Activated CD4-positive, alpha-beta T cell treated with anti-CD3 and anti-CD28 coated beads, Interleukin-2, amount 10 ng/mL, durations not matched to agents 24 days and 14 days (primary cell): ENCODE measurements at regions not wholly inside any gene's neighbourhood (a gene's known extent, or its start where the extent isn't known, plus 50 kb on each side); places are given as distances from the start of the nearest gene placed in this dataset.

Experiments
- DNase-seq: peaks from one replicate; pipeline ENCODE4 v3.0.0; 2022
- H3K27ac Mint-ChIP-seq: one replicate; pipeline ENCODE4 v1.8.0; 2022; ENCODE audit warnings: mild to moderate bottlenecking, mixed read lengths
- H3K27me3 Mint-ChIP-seq: one replicate; pipeline ENCODE4 v1.8.0; 2022; ENCODE audit warnings: mixed read lengths
- H3K36me3 Mint-ChIP-seq: one replicate; pipeline ENCODE4 v1.8.0; 2022; ENCODE audit warnings: low read depth, mild to moderate bottlenecking, mixed read lengths
- H3K4me1 Mint-ChIP-seq: one replicate; pipeline ENCODE4 v1.8.0; 2021; ENCODE audit warnings: mixed read lengths
- H3K4me3 Mint-ChIP-seq: one replicate; pipeline ENCODE4 v1.8.0; 2022; ENCODE audit warnings: mild to moderate bottlenecking, moderate library complexity, mixed read lengths
- H3K9me3 Mint-ChIP-seq: one replicate; pipeline ENCODE4 v1.8.0; 2021; ENCODE audit warnings: mixed read lengths
- intact Hi-C: fragments of 100-400 bp; cut with micrococcal nuclease; formaldehyde crosslinking; loops from one replicate; pipeline ENCODE4 v1.15.1; 2023

DNA sequence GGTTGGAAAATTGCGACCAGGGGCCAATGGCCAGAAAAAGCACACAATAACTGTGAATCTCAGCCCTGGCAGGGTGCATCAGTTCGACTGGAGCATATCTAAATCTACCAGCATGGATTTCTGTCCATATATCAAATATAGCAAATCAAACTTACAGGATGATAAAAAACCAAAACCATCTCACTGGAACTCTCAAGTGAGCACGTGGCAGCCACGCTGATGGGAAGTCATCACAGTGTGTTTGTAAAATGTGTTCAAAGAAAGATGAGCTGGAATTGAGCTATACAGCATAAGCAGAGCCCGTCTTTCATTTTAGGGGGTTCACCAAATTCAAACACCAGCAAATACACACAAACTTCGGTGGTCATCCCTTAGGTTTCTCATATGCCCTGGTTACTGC, 610.1 kb downstream of the AJAP1 start:
- peaks cover 6% of the 10 kb centered on the region for H3K9me3 Mint-ChIP-seq
- no peak for DNase-seq
- H3K27ac Mint-ChIP-seq, result no peak overlapping the region
- intact Hi-C loops, result no loop called here
- H3K27me3 Mint-ChIP-seq, result no peaks in the 10 kb centered on the region
- no peaks in the 10 kb centered on the region for H3K4me1 Mint-ChIP-seq
- no peaks in the 10 kb centered on the region for H3K36me3 Mint-ChIP-seq
- H3K4me3 Mint-ChIP-seq, result no peak overlapping the region

DNA sequence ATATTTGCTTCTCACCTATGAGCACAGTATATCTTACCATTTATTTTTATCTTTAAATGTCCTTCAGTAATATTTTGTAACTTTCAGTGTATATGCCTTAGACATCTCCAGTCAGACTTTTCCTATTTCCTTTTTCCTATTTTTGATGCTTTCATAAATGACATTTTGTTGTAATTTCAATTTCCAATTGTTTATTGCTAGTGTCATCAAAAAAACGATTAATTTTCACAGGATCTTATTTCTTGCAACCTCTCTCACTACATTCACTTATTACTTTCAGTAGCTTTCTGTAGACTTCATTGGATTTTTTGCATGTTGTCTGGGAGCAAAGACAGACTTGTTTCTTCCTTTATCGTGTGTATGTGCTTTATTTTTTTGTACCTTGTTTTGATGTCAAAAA, 602.4 kb downstream of the AJAP1 start:
- no peak overlapping the region for H3K27ac Mint-ChIP-seq
- H3K4me1 Mint-ChIP-seq, result no peaks in the 10 kb centered on the region
- H3K9me3 Mint-ChIP-seq, result peaks cover 6% of the 10 kb centered on the region
- intact Hi-C loops, result no loop called here
- H3K4me3 Mint-ChIP-seq, result no peak overlapping the region
- no peaks in the 10 kb centered on the region for H3K27me3 Mint-ChIP-seq
- no peak for DNase-seq
- no peaks in the 10 kb centered on the region for H3K36me3 Mint-ChIP-seq

DNA sequence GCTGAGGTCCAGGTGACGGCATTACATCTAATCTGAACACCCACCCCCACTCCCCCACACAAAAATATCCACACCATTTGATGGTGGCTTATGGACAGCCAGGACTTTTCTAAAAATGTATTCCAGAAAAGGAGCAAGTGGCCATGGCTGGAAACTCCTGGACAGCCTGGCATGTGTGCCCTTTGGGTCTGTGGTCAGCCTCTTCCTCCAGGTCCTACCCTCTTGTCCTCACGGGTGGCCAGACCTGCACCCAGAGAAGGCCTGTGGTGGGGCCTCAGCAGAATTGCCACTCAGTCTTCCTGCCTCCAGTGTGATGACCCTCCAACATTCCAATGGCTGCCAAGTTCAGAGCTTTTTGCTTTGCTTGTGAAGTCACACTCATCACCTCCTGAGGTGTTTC, 600.6 kb downstream of the AJAP1 start:
- no peaks in the 10 kb centered on the region for H3K27me3 Mint-ChIP-seq
- no peak for DNase-seq
- H3K9me3 Mint-ChIP-seq, result peaks cover 6% of the 10 kb centered on the region
- H3K4me1 Mint-ChIP-seq, result no peaks in the 10 kb centered on the region
- no peak overlapping the region for H3K4me3 Mint-ChIP-seq
- H3K27ac Mint-ChIP-seq, result no peak overlapping the region
- no peaks in the 10 kb centered on the region for H3K36me3 Mint-ChIP-seq
- intact Hi-C loops, result no loop called here

DNA sequence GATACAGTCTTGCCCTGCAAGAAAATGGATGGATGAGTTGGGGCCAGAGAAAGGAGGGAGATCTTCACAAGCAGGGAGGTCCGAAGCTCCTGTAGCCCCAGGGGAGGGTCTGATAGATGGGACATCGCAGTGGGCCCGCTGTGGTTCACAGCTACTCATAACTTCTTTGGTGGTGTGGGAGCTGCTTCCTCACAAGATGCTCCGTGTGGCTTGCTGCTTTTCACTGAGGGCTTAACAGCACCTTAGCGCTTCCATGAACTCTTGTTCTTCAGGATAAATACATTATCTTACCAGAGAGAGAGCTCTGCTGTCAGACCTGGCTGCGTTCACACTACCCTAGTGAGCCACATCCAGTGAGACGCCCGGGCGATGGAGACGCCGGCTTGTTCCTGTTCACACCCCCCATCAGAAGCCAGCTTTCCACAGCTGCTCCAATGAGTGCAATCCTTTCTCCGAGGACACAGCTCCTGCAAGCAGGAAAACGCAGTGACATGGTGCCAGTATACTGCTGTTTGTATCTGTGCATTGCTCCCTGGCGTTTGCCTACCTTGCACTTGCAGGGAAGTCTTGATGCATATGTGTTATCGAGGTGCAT, 599.8 kb downstream of the AJAP1 start:
- Mint-ChIP-seq H3K9me3 (peaks cover 2% of the 10 kb centered on the region), H3K4me1 (no peaks in the 10 kb centered on the region), H3K27me3 (no peaks in the 10 kb centered on the region), H3K36me3 (no peaks in the 10 kb centered on the region), H3K27ac (no peak overlapping the region), H3K4me3 (no peak overlapping the region)
- DNase-seq, result no peak
- intact Hi-C loops, result no loop called here

DNA sequence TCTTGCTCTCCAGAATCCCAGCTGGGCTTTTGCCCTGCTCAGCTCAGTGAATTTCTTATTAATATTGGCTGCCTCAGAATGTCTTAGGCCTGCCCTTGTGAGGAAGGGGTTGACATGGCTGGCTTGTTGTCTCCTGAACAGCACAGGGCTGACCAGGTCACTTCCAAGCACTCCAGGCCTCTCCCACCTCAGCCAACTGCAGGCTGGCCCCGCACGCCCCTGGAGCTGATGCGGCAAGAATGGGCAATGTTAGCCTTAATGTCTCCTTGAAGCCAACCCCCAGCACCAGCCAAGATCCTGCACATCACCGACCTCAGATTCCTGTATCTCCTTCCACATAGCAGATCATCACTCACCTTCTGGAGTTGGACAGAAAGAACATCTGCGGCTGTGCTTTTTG, 598.6 kb downstream of the AJAP1 start:
- H3K36me3 Mint-ChIP-seq, result no peaks in the 10 kb centered on the region
- no peaks in the 10 kb centered on the region for H3K4me1 Mint-ChIP-seq
- no peak overlapping the region for H3K27ac Mint-ChIP-seq
- no peak overlapping the region for H3K4me3 Mint-ChIP-seq
- no peaks in the 10 kb centered on the region for H3K27me3 Mint-ChIP-seq
- H3K9me3 Mint-ChIP-seq, result no peaks in the 10 kb centered on the region
- intact Hi-C loops, result no loop called here
- DNase-seq, result no peak

DNA sequence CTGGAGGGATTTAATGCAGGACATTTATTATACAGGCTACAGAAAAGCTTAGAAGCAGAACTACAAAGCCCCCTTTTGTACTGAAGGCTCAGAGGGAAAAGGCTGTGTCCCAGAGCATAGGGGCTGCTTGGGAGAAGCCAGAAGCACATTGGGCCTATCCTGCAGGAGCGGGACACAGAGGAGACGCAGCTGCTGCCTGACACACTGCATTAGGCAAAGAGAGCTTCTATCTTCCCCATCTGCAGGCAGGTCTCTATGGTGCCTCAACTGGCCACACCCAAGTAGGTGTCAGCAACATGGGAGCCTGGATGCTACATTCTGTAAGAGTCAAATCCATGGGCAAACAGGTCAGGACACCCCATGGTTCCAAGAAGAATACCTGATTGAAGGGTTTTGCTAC, 595.9 kb downstream of the AJAP1 start:
- H3K27me3 Mint-ChIP-seq, result peaks cover 2% of the 10 kb centered on the region
- H3K27ac Mint-ChIP-seq, result no peak overlapping the region

DNA sequence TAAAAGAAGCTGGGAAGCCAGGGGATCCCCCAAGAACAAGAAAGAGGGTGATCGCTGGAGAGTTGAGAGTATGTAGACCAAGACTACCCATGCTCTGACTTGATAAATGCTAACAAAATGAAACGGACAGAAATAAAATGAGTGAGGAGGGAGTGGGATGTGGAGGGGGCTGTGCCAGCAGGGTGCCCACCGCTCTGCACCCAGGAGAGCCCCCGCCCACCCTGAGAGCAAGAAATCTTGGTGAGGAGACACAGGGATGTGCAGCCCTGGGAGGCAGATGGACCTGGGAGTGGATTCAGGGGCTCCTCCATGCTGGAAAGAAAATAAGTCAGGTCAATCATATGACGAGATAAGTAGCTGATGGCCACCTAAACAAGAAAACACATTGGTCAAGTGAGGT, 590.9 kb downstream of the AJAP1 start:
- intact Hi-C loops, result no loop called here
- Mint-ChIP-seq H3K4me3 (no peak overlapping the region), H3K27me3 (peaks cover 2% of the 10 kb centered on the region), H3K36me3 (no peaks in the 10 kb centered on the region), H3K9me3 (no peaks in the 10 kb centered on the region), H3K27ac (no peak overlapping the region), H3K4me1 (no peaks in the 10 kb centered on the region)
- DNase-seq, result no peak

More for the DNA sequence above, 595.9 kb downstream of the AJAP1 start:
- Mint-ChIP-seq H3K4me3 (no peak overlapping the region), H3K4me1 (no peaks in the 10 kb centered on the region), H3K9me3 (no peaks in the 10 kb centered on the region), H3K36me3 (no peaks in the 10 kb centered on the region)
- no peak for DNase-seq
- intact Hi-C loops, result no loop called here

DNA sequence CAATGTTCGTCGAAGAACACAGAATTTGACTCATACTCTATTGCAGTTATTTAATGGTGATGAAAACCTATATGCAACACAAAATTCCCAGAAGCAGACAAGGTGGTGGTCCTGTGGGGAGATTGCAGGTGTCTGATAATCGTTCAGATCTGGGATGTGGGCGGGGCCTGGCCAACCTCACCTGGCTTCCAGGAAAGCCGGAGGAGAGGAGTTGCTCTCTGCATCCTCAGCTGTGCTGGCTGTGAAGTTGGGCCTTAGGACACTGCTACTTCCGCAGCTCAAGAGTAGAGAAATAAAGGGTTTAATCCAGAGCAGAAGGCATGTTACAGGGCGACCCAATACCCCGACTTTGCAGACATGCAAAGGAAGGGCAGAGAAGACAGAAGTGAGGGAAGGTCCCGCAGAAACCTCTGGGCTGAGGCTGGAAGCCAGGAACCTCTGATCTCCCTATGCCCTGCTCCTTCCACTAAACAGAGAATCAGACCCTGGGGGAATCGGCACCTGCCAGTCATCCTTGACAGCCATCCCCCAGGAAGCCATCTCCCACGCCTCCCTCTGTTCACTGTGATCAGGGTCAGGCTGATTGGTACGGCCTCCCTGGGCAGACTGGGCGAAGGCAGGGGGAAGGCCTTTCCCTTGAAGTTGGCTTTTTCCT, 590.3 kb downstream of the AJAP1 start:
- Mint-ChIP-seq H3K4me3 (no peak overlapping the region), H3K27me3 (peaks cover 2% of the 10 kb centered on the region), H3K27ac (no peak overlapping the region), H3K9me3 (no peaks in the 10 kb centered on the region), H3K36me3 (no peaks in the 10 kb centered on the region), H3K4me1 (no peaks in the 10 kb centered on the region)
- DNase-seq, result no peak
- intact Hi-C loops, result no loop called here

DNA sequence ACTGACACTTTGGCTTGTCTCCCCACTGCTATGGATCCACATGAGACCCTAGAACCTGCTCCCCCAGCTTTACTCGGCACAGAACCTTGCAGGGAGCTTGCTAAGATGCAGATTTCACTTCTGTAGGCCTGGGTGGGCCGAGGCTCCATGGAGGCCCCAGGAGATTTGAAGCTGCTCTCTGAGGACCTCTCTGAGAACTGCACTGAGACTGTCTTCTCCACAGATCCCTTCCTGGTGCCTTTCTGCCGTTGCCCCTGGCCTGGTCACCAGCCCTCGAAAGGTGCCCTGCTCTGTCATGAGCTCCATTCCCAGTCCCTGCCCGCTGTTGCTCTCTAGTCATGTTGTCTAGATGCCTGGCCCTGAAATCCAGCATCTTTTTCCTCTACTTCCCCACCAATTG, 588.4 kb downstream of the AJAP1 start:
- intact Hi-C loops, result no loop called here
- Mint-ChIP-seq H3K9me3 (no peaks in the 10 kb centered on the region), H3K27ac (no peak overlapping the region), H3K4me3 (no peak overlapping the region), H3K36me3 (no peaks in the 10 kb centered on the region), H3K27me3 (peaks cover 2% of the 10 kb centered on the region), H3K4me1 (no peaks in the 10 kb centered on the region)
- no peak for DNase-seq

DNA sequence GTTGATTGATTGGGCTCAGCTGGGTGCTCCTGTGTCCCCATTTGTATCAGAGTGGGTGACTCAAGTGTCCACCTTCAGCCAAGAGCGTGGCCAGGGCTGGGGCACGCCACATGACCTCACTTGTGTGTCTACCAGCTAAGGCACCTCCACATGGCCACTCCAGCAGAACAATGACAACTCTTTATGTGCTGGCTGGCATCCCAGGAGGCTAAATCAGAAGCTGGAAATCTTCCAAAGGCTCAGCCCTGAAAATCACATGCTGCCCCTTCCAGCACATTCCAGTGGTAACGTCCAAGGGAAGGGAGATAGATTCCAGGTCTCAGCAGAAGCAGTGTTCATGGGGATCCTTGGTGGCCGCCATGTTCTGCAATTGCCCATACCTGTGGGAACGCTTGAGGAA, 585.5 kb downstream of the AJAP1 start:
- no peaks in the 10 kb centered on the region for H3K4me1 Mint-ChIP-seq

DNA sequence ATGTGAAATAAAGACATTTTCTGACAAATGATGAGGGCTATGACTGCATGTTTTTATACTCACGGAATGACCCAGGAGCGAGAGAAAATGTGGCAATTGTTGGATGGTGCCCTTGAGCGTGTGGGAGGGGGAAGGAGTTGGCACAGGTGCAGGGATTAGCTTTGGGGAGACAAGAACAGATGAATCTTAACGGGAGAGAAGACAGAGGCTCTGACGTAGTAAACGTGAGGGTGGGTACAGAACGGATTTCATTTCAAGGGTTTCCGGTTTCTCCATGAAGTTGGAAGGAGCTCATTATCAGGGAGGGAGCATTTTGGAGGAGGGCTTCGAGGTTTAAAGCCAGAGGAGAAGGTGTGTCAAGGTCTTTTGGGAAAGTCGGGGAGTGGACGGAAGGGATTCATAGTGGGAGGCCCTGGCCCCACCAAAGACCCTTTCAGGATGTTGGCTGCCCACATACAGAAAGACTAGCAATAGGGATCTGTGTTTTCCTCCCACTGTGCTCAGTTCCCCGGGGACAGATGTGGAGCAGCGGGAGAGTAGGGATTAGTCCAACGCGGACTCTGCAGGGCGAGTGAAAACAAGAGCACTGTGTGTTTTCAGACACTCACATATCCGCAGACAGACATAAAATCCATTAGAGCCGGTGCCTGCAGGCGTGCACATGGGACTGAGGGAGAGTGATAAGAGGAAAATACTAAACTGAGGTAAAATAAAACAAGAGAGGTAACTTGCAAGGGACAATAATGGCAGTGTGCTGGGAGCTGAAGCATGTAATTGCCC, 584.1 kb downstream of the AJAP1 start:
- H3K27ac Mint-ChIP-seq, result no peak overlapping the region
- intact Hi-C loops, result no loop called here
- no peak overlapping the region for H3K4me3 Mint-ChIP-seq
- no peaks in the 10 kb centered on the region for H3K27me3 Mint-ChIP-seq
- no peak for DNase-seq
- peaks cover 7% of the 10 kb centered on the region for H3K9me3 Mint-ChIP-seq
- no peaks in the 10 kb centered on the region for H3K4me1 Mint-ChIP-seq
- no peaks in the 10 kb centered on the region for H3K36me3 Mint-ChIP-seq

More for the DNA sequence above, 585.5 kb downstream of the AJAP1 start:
- H3K9me3 Mint-ChIP-seq, result no peaks in the 10 kb centered on the region
- no peak overlapping the region for H3K27ac Mint-ChIP-seq
- H3K36me3 Mint-ChIP-seq, result no peaks in the 10 kb centered on the region
- intact Hi-C loops, result no loop called here
- H3K4me3 Mint-ChIP-seq, result no peak overlapping the region
- no peaks in the 10 kb centered on the region for H3K27me3 Mint-ChIP-seq
- DNase-seq, result no peak

DNA sequence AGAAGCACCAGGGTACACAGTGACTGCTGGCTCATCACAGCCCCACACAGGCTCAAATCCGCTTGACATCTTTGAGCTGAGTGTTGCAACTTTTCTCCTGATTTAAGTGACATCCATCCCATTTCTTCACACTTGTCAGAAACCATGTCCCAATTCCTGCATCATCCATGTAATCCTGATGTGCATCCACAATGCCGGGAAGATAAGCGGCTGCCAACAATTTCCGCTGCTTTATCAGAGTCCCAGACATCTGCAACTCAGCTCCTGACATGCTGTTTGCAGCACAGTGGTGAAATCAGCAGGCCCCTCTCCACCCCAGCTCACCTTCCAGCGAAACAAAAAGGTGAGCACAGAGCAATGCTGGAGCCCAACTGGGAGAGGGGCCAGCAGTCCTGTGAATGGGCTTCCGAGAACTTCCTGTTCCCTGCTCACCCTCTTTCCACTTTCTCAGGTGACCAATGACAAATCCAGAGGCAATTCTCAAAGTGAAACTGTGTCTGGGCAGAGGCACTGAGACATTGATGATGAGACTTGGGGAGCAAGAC, 581.0 kb downstream of the AJAP1 start:
- Mint-ChIP-seq H3K9me3 (peaks cover 13% of the 10 kb centered on the region), H3K4me3 (no peak overlapping the region), H3K27me3 (no peaks in the 10 kb centered on the region), H3K4me1 (no peaks in the 10 kb centered on the region), H3K36me3 (no peaks in the 10 kb centered on the region), H3K27ac (no peak overlapping the region)
- no peak for DNase-seq
- intact Hi-C loops, result no loop called here

DNA sequence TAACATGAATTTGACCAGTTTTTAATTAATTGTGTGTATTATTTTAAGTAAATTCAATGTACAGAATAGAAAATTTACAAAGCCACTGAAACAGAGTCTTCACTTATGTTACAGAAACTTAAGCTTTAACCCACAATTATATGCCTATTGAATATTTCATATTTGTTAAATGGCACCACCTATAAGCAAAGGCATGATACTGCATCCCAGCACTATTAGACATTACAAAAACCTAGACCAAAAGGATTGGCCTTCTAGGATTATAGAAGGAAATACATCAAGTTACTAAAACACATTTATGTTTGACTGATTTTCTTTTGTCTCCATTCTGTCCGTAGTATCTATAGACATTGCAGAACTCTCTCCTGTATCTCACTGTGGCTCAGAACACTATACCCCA, 578.1 kb downstream of the AJAP1 start:
- Mint-ChIP-seq H3K27ac (no peak overlapping the region), H3K4me1 (no peaks in the 10 kb centered on the region), H3K4me3 (no peak overlapping the region), H3K9me3 (peaks cover 13% of the 10 kb centered on the region), H3K27me3 (peaks cover 2% of the 10 kb centered on the region), H3K36me3 (no peaks in the 10 kb centered on the region)
- DNase-seq, result no peak
- intact Hi-C loops, result no loop called here

DNA sequence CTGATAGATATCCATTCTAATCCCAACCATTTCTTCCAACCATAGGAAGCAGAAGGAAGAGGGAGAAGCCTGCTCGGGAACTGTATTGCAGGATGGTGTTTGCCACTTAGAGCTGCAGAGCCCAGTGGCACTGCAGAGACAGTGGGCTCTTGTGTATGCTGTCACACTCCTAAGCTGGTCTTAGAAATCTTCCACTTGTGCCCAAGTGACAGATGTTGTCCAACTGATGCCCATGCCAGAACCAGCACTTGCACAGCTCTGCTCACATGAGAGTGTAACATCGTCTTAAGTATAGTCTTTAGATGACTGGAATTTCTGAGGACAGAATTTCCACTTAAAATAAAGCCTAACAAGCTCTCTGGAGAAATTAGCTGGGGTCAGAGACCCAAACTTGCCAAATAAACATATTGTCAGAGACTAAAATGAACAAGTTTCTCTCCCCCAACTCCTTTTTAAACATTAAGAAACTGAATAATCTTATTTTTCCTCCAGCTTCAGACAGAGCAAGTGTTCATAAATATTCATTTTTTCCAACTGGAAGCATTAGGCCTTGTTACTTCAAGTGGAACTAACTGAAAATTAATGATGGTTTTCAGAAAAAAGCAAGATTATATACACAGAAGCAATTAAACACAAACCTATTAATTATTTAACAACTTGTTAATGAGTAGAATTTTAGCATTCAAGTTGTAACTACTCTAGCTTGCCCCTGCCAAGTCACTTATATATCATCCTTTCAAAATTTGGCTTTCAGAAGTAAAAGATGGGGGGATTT, 577.3 kb downstream of the AJAP1 start:
- Mint-ChIP-seq H3K27me3 (peaks cover 2% of the 10 kb centered on the region), H3K27ac (no peak overlapping the region), H3K4me3 (no peak overlapping the region), H3K4me1 (no peaks in the 10 kb centered on the region), H3K36me3 (no peaks in the 10 kb centered on the region), H3K9me3 (peaks cover 13% of the 10 kb centered on the region)
- intact Hi-C loops, result no loop called here
- DNase-seq, result no peak
